GM12892 (cell line): ENCODE measurements at regions not wholly inside any gene's neighbourhood (a gene's known extent, or its start where the extent isn't known, plus 50 kb on each side); places are given as distances from the start of the nearest gene placed in this dataset.

Experiments
- DNase-seq: peaks from one replicate; pipeline ENCODE4 v3.0.0; 2011; ENCODE audit not compliant: insufficient read length
- FAIRE-seq: peaks from 2 replicates; lab custom pipeline; 2011; peaks lifted over from hg19 to GRCh38; lab: Jason Lieb, UNC
- POLR2A ChIP-seq: IDR thresholded peaks from 2 replicates; pipeline ENCODE4 v1.6.1; 2011; ENCODE audit warnings: low read depth, low read length, control low read depth
- POLR2AphosphoS5 ChIP-seq: IDR thresholded peaks from 2 replicates; pipeline ENCODE4 v1.6.1; 2011; ENCODE audit warnings: low read depth, low read length, control low read depth
- TAF1 ChIP-seq: IDR thresholded peaks from 2 replicates; pipeline ENCODE4 v1.6.1; 2011; ENCODE audit warnings: low read depth, mild to moderate bottlenecking, control low read depth, low read length, borderline replicate concordance

DNA sequence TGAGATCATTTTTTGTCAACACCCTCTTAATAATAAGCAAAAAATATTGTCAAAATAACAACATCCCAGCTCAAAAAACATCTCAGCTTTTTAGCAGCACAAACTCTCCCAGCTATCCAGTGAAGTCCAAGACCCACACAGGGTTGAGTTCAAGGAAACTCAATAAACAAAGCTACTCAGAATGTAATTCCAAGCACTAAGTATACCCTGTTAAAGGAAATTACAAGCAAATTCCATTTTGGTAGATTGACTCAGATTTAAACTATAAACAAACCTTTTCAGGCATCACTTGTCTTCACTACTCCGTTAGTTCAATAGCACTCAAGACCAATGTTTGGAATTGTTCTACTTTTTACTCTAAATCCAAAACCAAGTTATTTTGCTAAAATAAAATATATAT, 506.0 kb upstream of the INTU start:
- TF ChIP-seq POLR2A = no peak
- no peak for TF ChIP-seq TAF1
- TF ChIP-seq POLR2AphosphoS5 = no peak
- no peak for FAIRE-seq
- DNase-seq = no peak

GRCh38 chr4:127131527-127131926, 501.2 kb upstream of the INTU start:
- FAIRE-seq (no peak), DNase-seq (no peak)
- TF ChIP-seq TAF1 = no peak
- no peak for TF ChIP-seq POLR2A
- TF ChIP-seq POLR2AphosphoS5 = no peak

GRCh38 chr4:127134490-127134889, 498.3 kb upstream of the INTU start:
- FAIRE-seq (no peak), DNase-seq (no peak)
- TF ChIP-seq TAF1 (no peak), POLR2AphosphoS5 (no peak), POLR2A (no peak)

GRCh38 chr4:127138586-127138985, 494.2 kb upstream of the INTU start:
- TF ChIP-seq POLR2AphosphoS5 = no peak
- TF ChIP-seq TAF1 = no peak
- no peak for TF ChIP-seq POLR2A
- no peak for FAIRE-seq
- no peak for DNase-seq

DNA sequence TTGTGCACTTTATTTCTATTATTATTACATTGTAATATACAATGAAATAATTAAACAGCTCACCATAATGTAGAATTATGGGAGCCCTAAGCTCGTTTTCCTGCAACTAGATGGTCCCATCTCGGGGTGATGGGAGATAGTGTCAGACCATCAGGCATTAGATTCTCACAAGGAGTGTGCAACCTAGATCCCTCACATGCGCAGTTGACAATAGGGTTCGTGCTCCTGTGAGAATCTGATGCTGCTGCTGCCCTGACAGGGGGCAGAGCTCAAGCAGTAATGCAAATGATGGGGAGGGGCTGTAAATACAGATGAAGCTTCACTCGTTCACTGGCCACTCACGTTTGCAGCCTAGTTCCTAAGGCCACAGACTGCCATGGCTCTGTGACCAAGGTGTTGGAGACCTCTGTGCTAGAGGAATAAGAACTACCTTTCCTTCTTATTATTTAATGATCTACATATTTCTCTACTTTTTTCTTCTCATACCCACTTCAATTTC, 492.9 kb upstream of the INTU start:
- no peak for FAIRE-seq
- TF ChIP-seq POLR2AphosphoS5 (no peak), TAF1 (no peak), POLR2A (no peak)
- DNase-seq = no peak

- no peak for DNase-seq
- TF ChIP-seq POLR2A (no peak), POLR2AphosphoS5 (no peak), TAF1 (no peak)
- FAIRE-seq = no peak
Observed at GRCh38 chr4:127140306-127140705, 492.5 kb upstream of the INTU start.

- FAIRE-seq (no peak), DNase-seq (no peak)
- TF ChIP-seq TAF1 (no peak), POLR2A (no peak), POLR2AphosphoS5 (no peak)
Observed at GRCh38 chr4:127141856-127142255, 490.9 kb upstream of the INTU start.

DNA sequence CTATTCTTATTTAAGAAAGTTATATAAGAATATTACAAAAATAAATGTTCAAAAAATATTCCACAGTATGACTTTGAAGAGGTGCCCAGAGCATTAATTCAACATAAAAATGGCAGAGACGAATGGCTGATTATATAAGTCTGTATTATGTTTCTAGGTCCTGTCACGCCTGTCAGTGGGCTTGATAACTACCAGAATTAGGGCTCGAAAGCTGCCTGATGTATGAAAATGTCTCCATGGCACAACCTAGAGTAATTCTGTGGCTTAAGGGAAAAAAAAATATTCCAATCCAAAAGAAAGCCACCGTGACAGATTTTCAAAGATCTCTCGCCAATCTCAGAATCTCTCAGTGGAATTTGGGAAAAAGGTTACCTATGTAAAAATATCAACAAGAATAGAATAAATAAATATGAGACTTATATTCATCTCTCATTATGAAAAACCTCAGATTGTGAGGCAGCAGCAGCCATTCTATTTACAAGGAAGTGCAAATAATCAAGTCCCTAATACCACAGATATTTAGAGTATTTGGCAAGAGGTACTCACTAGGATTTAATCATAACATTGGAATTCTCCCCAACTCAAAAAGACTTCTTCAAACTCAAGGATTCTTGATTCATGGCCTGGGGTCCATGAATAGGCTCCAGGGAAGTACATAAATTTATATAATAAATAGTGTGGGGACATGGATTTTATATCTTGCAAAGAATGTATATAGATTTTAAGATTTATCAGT, 489.1 kb upstream of the INTU start:
- DNase-seq (no peak), FAIRE-seq (no peak)
- TF ChIP-seq POLR2A (no peak), TAF1 (no peak), POLR2AphosphoS5 (no peak)

GRCh38 chr4:127145006-127145540, 487.7 kb upstream of the INTU start:
- DNase-seq (no peak), FAIRE-seq (no peak)
- no peak for TF ChIP-seq POLR2AphosphoS5
- TF ChIP-seq POLR2A = no peak
- TF ChIP-seq TAF1 = no peak

DNA sequence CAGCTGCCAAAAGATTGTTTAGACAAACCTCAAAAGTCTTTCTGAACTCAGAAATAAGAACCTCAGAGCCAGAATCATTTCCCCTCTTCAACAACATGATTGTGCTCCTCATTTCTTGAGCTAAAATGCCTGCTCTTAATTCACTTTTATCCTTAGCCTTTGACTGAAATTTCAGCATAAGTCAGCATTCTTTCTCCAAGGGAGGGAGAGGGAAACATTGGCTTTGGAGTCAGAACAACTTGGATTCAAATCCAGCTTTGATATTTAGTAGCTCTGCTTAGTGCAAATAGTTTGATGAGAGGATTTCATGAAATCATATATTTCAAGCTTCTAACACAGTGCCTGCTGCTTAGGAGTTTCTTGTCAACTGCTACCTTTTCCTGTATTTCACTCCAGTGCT, 484.6 kb upstream of the INTU start:
- TF ChIP-seq TAF1 (no peak), POLR2AphosphoS5 (no peak), POLR2A (no peak)
- FAIRE-seq = no peak
- no peak for DNase-seq

GRCh38 chr4:127149086-127149485, 483.7 kb upstream of the INTU start:
- FAIRE-seq (no peak), DNase-seq (no peak)
- no peak for TF ChIP-seq TAF1
- no peak for TF ChIP-seq POLR2AphosphoS5
- no peak for TF ChIP-seq POLR2A

DNA sequence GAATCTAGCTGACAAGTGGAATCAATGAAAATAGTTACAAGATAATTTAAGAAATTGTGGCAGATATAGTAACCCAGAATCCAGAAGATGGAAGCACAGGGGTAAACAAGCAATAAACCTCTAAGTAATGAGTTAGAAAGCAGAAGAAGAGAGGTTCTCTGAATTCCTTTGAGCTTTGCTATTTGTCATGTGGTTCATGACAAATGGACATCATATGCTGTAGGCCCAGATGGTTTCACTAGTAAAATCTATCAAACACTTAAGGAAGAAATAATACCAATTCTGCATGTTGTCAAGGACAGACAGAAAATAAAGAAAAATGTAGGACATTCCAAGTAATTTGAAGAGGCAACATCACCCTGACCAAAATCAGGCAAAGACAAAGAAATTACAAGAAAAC, 480.8 kb upstream of the INTU start:
- TF ChIP-seq POLR2AphosphoS5 (no peak), TAF1 (no peak), POLR2A (no peak)
- DNase-seq = no peak
- no peak for FAIRE-seq
